ENCODE measurements at regions not wholly inside any gene's neighbourhood (a gene's known extent, or its start where the extent isn't known, plus 50 kb on each side); places are given as distances from the start of the nearest gene placed in this dataset.
"Not testable (repeated sequence)": the region's sequence is repeated elsewhere in the genome, so short reads cannot be mapped to it uniquely, and the experiment has no call there.

GRCh38 chr12:72723732-72724131 lies 451.6 kb downstream of the TRHDE start:
- DNase-seq (ENCODE audit: low read depth), result peak; percentile 44

GRCh38 chr12:72729451-72730010 lies 457.4 kb downstream of the TRHDE start:
- DNase-seq (ENCODE audit: low read depth), result no peak

- no peak for DNase-seq (ENCODE audit: low read depth)
Observed at GRCh38 chr12:72734581-72734980, 462.4 kb downstream of the TRHDE start.

- no peak for DNase-seq (ENCODE audit: low read depth)
Observed at GRCh38 chr12:72738811-72739210, 466.6 kb downstream of the TRHDE start.

- DNase-seq (ENCODE audit: low read depth), result no peak
Observed at GRCh38 chr12:72740064-72740463, 467.9 kb downstream of the TRHDE start.

GRCh38 chr12:72742568-72742967 lies 470.4 kb downstream of the TRHDE start:
- DNase-seq (ENCODE audit: low read depth), result no peak

GRCh38 chr12:72746048-72746447 lies 473.9 kb downstream of the TRHDE start:
- no peak for DNase-seq (ENCODE audit: low read depth)

- peak; percentile 80 for DNase-seq (ENCODE audit: low read depth)
Observed at GRCh38 chr12:72747111-72747849, 475.1 kb downstream of the TRHDE start.

GRCh38 chr12:72748971-72749370 lies 476.8 kb downstream of the TRHDE start:
- DNase-seq (ENCODE audit: low read depth), result no peak

- no peak for DNase-seq (ENCODE audit: low read depth)
Observed at GRCh38 chr12:72753571-72753970, 481.4 kb downstream of the TRHDE start.

- DNase-seq (ENCODE audit: low read depth), result not testable (repeated sequence)
Observed at GRCh38 chr12:72754026-72754425, 481.9 kb downstream of the TRHDE start.

- DNase-seq (ENCODE audit: low read depth), result no peak
Observed at GRCh38 chr12:72766517-72766916, 494.3 kb downstream of the TRHDE start.

GRCh38 chr12:72774023-72774422 lies 501.9 kb downstream of the TRHDE start:
- DNase-seq (ENCODE audit: low read depth), result no peak

- DNase-seq (ENCODE audit: low read depth), result peak; percentile 72
Observed at GRCh38 chr12:72777806-72778205, 505.6 kb downstream of the TRHDE start.

GRCh38 chr12:72790273-72790672 lies 518.1 kb downstream of the TRHDE start:
- DNase-seq (ENCODE audit: low read depth), result no peak

GRCh38 chr12:72792889-72793288 lies 520.7 kb downstream of the TRHDE start:
- no peak for DNase-seq (ENCODE audit: low read depth)

- no peak for DNase-seq (ENCODE audit: low read depth)
Observed at GRCh38 chr12:72793796-72794195, 521.6 kb downstream of the TRHDE start.

GRCh38 chr12:72815421-72815820 lies 543.3 kb downstream of the TRHDE start:
- no peak for DNase-seq (ENCODE audit: low read depth)

- peak; percentile 4 for DNase-seq (ENCODE audit: low read depth)
Observed at GRCh38 chr12:72828662-72829324, 556.6 kb downstream of the TRHDE start.

- DNase-seq (ENCODE audit: low read depth), result no peak
Observed at GRCh38 chr12:72829838-72830237, 557.7 kb downstream of the TRHDE start.

- no peak for DNase-seq (ENCODE audit: low read depth)
Observed at GRCh38 chr12:72832024-72832423, 559.9 kb downstream of the TRHDE start.

GRCh38 chr12:72836194-72836593 lies 564.0 kb downstream of the TRHDE start:
- DNase-seq (ENCODE audit: low read depth), result no peak

GRCh38 chr12:72839696-72840095 lies 567.5 kb downstream of the TRHDE start:
- DNase-seq (ENCODE audit: low read depth), result no peak

Data from renal cortical epithelial cell (primary cell).